WI38 (cell line): ENCODE measurements at regions not wholly inside any gene's neighbourhood (a gene's known extent, or its start where the extent isn't known, plus 50 kb on each side); places are given as distances from the start of the nearest gene placed in this dataset.

Experiments
- H3K4me3 ChIP-seq: 2 replicates; pipeline ENCODE4 v1.5.1; 2011; ENCODE audit warnings: low read depth, mild to moderate bottlenecking, control low read depth, low read length
- CTCF ChIP-seq: IDR thresholded peaks from 2 replicates; pipeline ENCODE4 v1.5.1; 2012; ENCODE audit warnings: low read depth, mild to moderate bottlenecking, control low read depth, low read length

GRCh38 chr9:87427851-87428506 is 69.7 kb upstream of the DAPK1 start:
- no peak for TF ChIP-seq CTCF
- H3K4me3 ChIP-seq = no peak overlapping the region

DNA sequence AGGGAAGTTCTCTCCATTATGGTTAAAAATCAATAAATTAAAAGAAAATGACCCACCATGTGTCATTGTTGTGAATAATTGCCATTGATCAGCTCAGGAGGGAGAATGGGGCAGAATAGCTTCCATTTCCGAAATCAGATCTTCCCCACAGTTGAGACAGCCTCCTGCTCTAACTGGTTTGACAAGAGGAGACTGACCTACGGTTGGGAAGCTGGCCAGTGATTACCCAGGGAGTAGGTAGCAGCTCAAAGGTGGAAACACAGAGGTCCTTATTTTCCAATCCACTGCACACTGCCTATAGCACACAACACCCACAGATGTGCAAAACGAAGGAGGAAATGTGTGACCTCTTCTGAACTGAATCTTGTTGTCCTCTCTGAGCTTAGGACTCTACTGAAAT is 69.0 kb upstream of the DAPK1 start:
- H3K4me3 ChIP-seq = no peak overlapping the region
- no peak for TF ChIP-seq CTCF

GRCh38 chr9:87431837-87432236 is 65.8 kb upstream of the DAPK1 start:
- H3K4me3 ChIP-seq = no peak overlapping the region
- TF ChIP-seq CTCF = no peak

GRCh38 chr9:87433853-87434252 is 63.8 kb upstream of the DAPK1 start:
- H3K4me3 ChIP-seq = no peak overlapping the region
- no peak for TF ChIP-seq CTCF

DNA sequence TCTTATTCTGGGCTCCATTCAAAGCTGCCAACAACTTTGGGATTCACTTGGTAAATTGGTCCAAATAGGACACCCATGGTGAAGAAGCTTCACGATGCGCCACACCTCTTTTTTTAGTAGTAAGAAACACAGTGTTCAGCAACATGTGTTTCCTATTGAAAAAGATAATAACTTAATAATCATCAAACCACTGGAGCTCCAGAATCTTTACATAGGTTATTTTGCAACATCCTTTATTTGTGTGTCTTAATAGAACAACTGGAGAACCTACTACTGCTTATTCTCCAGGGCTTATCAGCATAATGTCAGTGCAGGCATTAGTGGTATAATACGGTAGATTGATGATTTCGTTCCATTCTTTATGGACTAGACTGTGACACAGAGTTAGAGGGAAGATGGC is 63.3 kb upstream of the DAPK1 start:
- TF ChIP-seq CTCF = no peak
- H3K4me3 ChIP-seq = no peak overlapping the region

- no peak for TF ChIP-seq CTCF
- H3K4me3 ChIP-seq = no peak overlapping the region
These were observed 62.3 kb upstream of the DAPK1 start for GRCh38 chr9:87435189-87435880.

DNA sequence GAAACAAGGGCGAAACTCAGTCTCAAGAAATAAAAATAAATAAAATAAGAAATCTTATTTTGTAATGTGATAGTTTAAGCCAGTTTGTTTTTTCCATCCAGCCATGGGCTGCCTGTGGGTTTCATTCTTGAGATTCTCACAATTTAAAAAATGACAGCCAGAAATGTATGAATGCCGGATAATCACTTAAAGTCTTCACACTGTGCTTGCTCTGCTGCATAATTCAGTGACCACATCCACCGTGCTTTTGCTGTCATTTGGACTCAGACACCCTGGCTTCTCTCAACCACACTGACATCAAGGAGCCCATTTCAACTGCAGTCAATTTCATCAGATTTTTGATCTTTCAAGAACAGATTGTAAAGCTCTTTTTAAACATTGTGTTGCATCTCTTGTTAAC is 61.0 kb upstream of the DAPK1 start:
- no peak for TF ChIP-seq CTCF

More for the DNA sequence above, 61.0 kb upstream of the DAPK1 start:
- no peak overlapping the region for H3K4me3 ChIP-seq
